Astrocyte of the hippocampus (primary cell): ENCODE measurements at regions not wholly inside any gene's neighbourhood (a gene's known extent, or its start where the extent isn't known, plus 50 kb on each side); places are given as distances from the start of the nearest gene placed in this dataset.
A peak's percentile ranks its signal among the peaks of the same experiment; 100 is the strongest.

Experiments
- DNase-seq: peaks from one replicate; pipeline ENCODE4 v3.0.0; 2011; ENCODE audit warnings: low read depth, low spot score

GRCh38 chr14:99116741-99117295 is 155.2 kb downstream of the BCL11B start:
- DNase-seq, result no peak

- DNase-seq, result no peak
These were observed 154.3 kb downstream of the BCL11B start for GRCh38 chr14:99117671-99118045.

- DNase-seq, result peak; percentile 35
These were observed 153.8 kb downstream of the BCL11B start for GRCh38 chr14:99118046-99118721.

- no peak for DNase-seq
These were observed 153.1 kb downstream of the BCL11B start for GRCh38 chr14:99118946-99119345.
